Caco-2 (cell line): ENCODE measurements at regions not wholly inside any gene's neighbourhood (a gene's known extent, or its start where the extent isn't known, plus 50 kb on each side); places are given as distances from the start of the nearest gene placed in this dataset.

ENCODE experiments used
- BruUV-seq: library from RNA; stranded (reverse); fragments of 400-500 nt; replicated peaks from 2 replicates; lab custom pipeline; 2021; lab: Mats Ljungman, UMichigan
- CTCF ChIA-PET: fragments of 300-600 bp; sonication (Branson Sonifier 250); formaldehyde crosslinking; loops from one replicate; lab custom pipeline; 2022; ENCODE audit warnings: antibody characterized with exemption; lab: Charles Lee
- POLR2A ChIA-PET: fragments of 300-600 bp; sonication (Branson Sonifier 250); formaldehyde crosslinking; loops from one replicate; lab custom pipeline; 2022; ENCODE audit warnings: antibody characterized with exemption; lab: Charles Lee
- DNase-seq, 2 experiments: peaks; one replicate each; pipeline versions ENCODE4 v3.0.0 to v3.0.0-alpha.2; 2020 to 2022
- H3K27me3 ChIP-seq: replicated peaks from 2 replicates; pipeline ENCODE4 v1.6.0; 2011; ENCODE audit warnings: low read length; ENCODE audit not compliant: control insufficient read depth, insufficient read depth
- H3K36me3 ChIP-seq: 2 replicates; pipeline ENCODE4 v1.5.1; 2011; ENCODE audit warnings: low read length; ENCODE audit not compliant: control insufficient read depth, insufficient read depth
- H3K4me1 ChIP-seq: fragments of 250-450 bp; sonication (Bioruptor Pico); 2 replicates; pipeline ENCODE4 v1.5.1; 2020; ENCODE audit warnings: mild to moderate bottlenecking
- H3K4me3 ChIP-seq: 2 replicates; pipeline ENCODE4 v1.5.1; 2011; ENCODE audit warnings: low read depth, mild to moderate bottlenecking, control low read depth, low read length
- H3K9me3 ChIP-seq: fragments of 250-450 bp; sonication (Bioruptor Pico); 2 replicates; pipeline ENCODE4 v1.5.1; 2020; ENCODE audit warnings: mild to moderate bottlenecking, moderate library complexity
- H3K27ac Mint-ChIP-seq: one replicate; pipeline ENCODE4 v1.8.0; 2022; ENCODE audit warnings: mixed read lengths; ENCODE audit not compliant: unreplicated experiment
- H3K27me3 Mint-ChIP-seq: one replicate; pipeline ENCODE4 v1.8.0; 2022; ENCODE audit warnings: mixed read lengths; ENCODE audit not compliant: insufficient read depth, unreplicated experiment
- H3K36me3 Mint-ChIP-seq: one replicate; pipeline ENCODE4 v1.8.0; 2022; ENCODE audit warnings: mild to moderate bottlenecking, mixed read lengths; ENCODE audit not compliant: insufficient read depth, unreplicated experiment
- H3K4me1 Mint-ChIP-seq: one replicate; pipeline ENCODE4 v1.8.0; 2022; ENCODE audit warnings: low read depth, mixed read lengths; ENCODE audit not compliant: unreplicated experiment
- H3K4me3 Mint-ChIP-seq: one replicate; pipeline ENCODE4 v1.8.0; 2022; ENCODE audit warnings: mild to moderate bottlenecking, moderate library complexity, mixed read lengths; ENCODE audit not compliant: unreplicated experiment
- H3K9me3 Mint-ChIP-seq: one replicate; pipeline ENCODE4 v1.8.0; 2022; ENCODE audit warnings: mixed read lengths; ENCODE audit not compliant: unreplicated experiment
- intact Hi-C: fragments of 100-400 bp; cut with micrococcal nuclease; formaldehyde crosslinking; loops from one replicate; pipeline ENCODE4 v1.10.0; 2022; ENCODE audit not compliant: unreplicated experiment
- TF ChIP-seq, protein P1 (sequence below), 2 experiments: fragments of 200-600 bp in 1 of 2; IDR thresholded peaks; 1 replicate in 1 of 2; 2 replicates in 1 of 2; pipeline versions ENCODE4 v1.5.1 to v1.8.0; 2011 to 2022; ENCODE audit warnings: antibody characterized with exemption in 1 of 2, control low read depth in 1 of 2, inconsistent platforms in 1 of 2, low read depth in 1 of 2, low read length in 1 of 2, mild to moderate bottlenecking in 1 of 2, moderate library complexity in 1 of 2; ENCODE audit not compliant: insufficient read depth in 1 of 2, severe bottlenecking in 1 of 2, unreplicated experiment in 1 of 2

DNA sequence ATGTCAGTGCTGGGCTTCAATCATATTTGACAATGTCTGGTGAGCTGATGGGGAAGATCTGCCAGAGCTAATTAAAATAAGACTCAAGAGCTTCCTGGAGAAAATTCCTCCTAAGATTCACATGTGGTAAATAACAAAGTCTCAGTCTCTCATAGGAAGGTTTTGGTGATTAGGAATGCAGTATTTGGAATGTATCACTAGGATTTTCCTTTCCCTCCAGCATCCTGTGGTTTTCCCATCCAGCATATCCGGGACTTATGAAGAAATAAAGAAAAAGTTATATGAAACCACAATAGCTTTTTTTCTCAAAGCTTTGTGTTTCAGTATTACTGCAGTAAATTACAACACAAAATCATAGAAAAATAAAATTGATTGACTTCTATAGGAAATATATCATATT, 1597.1 kb downstream of the ADGRL3 start:
- intact Hi-C loops, result loop anchor here (10.0 kb wide), 1 partner anchor 82 kb away; no protein-coding TSS in a partner anchor
- POLR2A ChIA-PET, result no interaction called here
- no peaks in the 10 kb centered on the region for H3K27me3 Mint-ChIP-seq
- H3K4me1 Mint-ChIP-seq, result no peaks in the 10 kb centered on the region
- H3K4me3 Mint-ChIP-seq, result no peak overlapping the region
- CTCF ChIA-PET, result no interaction called here
- no peaks in the 10 kb centered on the region for H3K27me3 ChIP-seq
- H3K4me3 ChIP-seq, result no peak overlapping the region
- no TSS peak for BruUV-seq
- H3K36me3 Mint-ChIP-seq, result no peaks in the 10 kb centered on the region
- no peaks in the 10 kb centered on the region for H3K36me3 ChIP-seq
- H3K9me3 ChIP-seq, result no peaks in the 10 kb centered on the region
- TF ChIP-seq, protein P1, sequence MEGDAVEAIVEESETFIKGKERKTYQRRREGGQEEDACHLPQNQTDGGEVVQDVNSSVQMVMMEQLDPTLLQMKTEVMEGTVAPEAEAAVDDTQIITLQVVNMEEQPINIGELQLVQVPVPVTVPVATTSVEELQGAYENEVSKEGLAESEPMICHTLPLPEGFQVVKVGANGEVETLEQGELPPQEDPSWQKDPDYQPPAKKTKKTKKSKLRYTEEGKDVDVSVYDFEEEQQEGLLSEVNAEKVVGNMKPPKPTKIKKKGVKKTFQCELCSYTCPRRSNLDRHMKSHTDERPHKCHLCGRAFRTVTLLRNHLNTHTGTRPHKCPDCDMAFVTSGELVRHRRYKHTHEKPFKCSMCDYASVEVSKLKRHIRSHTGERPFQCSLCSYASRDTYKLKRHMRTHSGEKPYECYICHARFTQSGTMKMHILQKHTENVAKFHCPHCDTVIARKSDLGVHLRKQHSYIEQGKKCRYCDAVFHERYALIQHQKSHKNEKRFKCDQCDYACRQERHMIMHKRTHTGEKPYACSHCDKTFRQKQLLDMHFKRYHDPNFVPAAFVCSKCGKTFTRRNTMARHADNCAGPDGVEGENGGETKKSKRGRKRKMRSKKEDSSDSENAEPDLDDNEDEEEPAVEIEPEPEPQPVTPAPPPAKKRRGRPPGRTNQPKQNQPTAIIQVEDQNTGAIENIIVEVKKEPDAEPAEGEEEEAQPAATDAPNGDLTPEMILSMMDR (IDR thresholded peaks at IDR 0.05; ENCODE audit: insufficient read depth in 1 of 2, low read depth in 1 of 2, low read length in 1 of 2, severe bottlenecking in 1 of 2, unreplicated experiment in 1 of 2), result no peak
- no peaks in the 10 kb centered on the region for H3K9me3 Mint-ChIP-seq
- no peaks in the 10 kb centered on the region for H3K4me1 ChIP-seq
- no peak for DNase-seq
- no peak overlapping the region for H3K27ac Mint-ChIP-seq

- Mint-ChIP-seq H3K9me3 (no peaks in the 10 kb centered on the region), H3K4me3 (no peak overlapping the region), H3K27me3 (no peaks in the 10 kb centered on the region), H3K4me1 (no peaks in the 10 kb centered on the region), H3K36me3 (no peaks in the 10 kb centered on the region), H3K27ac (no peak overlapping the region)
- intact Hi-C loops, result loop anchor here (10.0 kb wide), 1 partner anchor 77 kb away; no protein-coding TSS in a partner anchor
- ChIA-PET CTCF (no interaction called here), POLR2A (no interaction called here)
- BruUV-seq, result no TSS peak
- no peak overlapping the region for H3K4me3 ChIP-seq
- no peaks in the 10 kb centered on the region for H3K4me1 ChIP-seq
- no peaks in the 10 kb centered on the region for H3K27me3 ChIP-seq
- H3K36me3 ChIP-seq, result no peaks in the 10 kb centered on the region
- no peaks in the 10 kb centered on the region for H3K9me3 ChIP-seq
- DNase-seq, result no peak
- TF ChIP-seq, protein P1 (IDR thresholded peaks at IDR 0.05; ENCODE audit: insufficient read depth in 1 of 2, low read depth in 1 of 2, low read length in 1 of 2, severe bottlenecking in 1 of 2, unreplicated experiment in 1 of 2), result no peak
Measured at GRCh38 chr4:62791386-62791785, 1591.3 kb downstream of the ADGRL3 start.

GRCh38 chr4:62771983-62772557, 1571.9 kb downstream of the ADGRL3 start:
- no peak for DNase-seq
- no peak overlapping the region for H3K4me3 Mint-ChIP-seq
- TF ChIP-seq, protein P1 (IDR thresholded peaks at IDR 0.05; ENCODE audit: insufficient read depth in 1 of 2, low read depth in 1 of 2, low read length in 1 of 2, severe bottlenecking in 1 of 2, unreplicated experiment in 1 of 2), result no peak
- Histone ChIP-seq H3K27me3 (no peaks in the 10 kb centered on the region), H3K4me1 (no peaks in the 10 kb centered on the region), H3K36me3 (no peaks in the 10 kb centered on the region), H3K4me3 (no peak overlapping the region), H3K9me3 (no peaks in the 10 kb centered on the region)
- H3K4me1 Mint-ChIP-seq, result peaks cover 10% of the 10 kb centered on the region
- H3K9me3 Mint-ChIP-seq, result no peaks in the 10 kb centered on the region
- no TSS peak for BruUV-seq
- H3K27me3 Mint-ChIP-seq, result peaks cover 3% of the 10 kb centered on the region
- no peak overlapping the region for H3K27ac Mint-ChIP-seq
- no peaks in the 10 kb centered on the region for H3K36me3 Mint-ChIP-seq
- intact Hi-C loops, result no loop called here
- ChIA-PET CTCF (no interaction called here), POLR2A (no interaction called here)
